Activated CD4-positive, alpha-beta T cell treated with anti-CD3 and anti-CD28 coated beads for 1 hour (primary cell): ENCODE measurements at regions not wholly inside any gene's neighbourhood (a gene's known extent, or its start where the extent isn't known, plus 50 kb on each side); places are given as distances from the start of the nearest gene placed in this dataset.

Experiments
- DNase-seq: peaks from one replicate; pipeline ENCODE4 v3.0.0-alpha.2; 2020

- DNase-seq: no peak
Observed at GRCh38 chr6:20313960-20314530, 87.6 kb upstream of the E2F3 start.

DNA sequence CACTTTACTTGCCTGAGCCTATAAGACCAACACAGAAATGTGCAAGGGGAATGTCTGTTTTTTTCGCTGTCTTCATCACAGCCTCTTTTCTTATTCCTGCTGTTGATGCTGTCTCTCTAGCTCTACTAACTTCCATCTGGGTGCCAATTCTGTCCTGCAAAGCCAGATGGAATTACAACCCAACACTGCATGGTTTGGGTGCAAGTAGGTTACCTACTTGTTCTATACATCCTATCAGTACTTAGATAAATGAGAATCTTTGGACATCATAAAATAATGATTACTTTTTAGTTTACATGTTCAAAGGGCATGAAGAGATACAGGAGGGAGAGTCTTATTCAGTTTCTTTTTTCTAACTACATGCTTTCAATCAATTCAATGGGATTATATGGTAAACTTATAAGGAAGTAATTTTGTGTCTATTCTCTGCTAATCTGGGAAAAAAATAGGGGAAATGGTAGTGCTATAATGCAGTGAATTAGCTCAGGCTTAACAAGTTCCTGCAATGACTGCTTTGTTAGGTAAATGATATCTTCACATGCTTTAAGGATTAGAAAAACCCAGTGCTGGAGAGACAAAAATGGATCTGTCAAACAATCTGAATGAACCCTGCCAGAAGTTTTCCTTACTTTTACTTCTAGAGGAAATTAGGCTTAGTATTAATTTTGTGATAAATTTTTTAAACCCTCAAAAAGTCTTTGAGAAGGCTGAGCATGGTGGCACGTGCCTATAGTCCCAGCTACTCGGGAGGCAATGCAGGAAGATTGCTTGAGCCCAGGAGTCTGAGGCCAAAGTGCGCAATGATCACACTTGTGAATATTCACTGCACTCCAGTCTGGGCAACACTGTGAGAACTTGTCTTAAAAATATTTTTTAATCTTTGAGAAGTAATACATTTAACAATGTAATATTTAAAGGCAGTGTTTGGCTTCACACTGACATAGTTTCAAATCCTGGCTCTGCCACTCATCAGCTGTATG is 86.5 kb upstream of the E2F3 start:
- no peak for DNase-seq

GRCh38 chr6:20317430-20317829 is 84.2 kb upstream of the E2F3 start:
- DNase-seq: no peak

- DNase-seq: no peak
Observed at GRCh38 chr6:20318851-20319387, 82.8 kb upstream of the E2F3 start.

- DNase-seq: peak; percentile 57
Observed at GRCh38 chr6:20319520-20320357, 81.9 kb upstream of the E2F3 start.

DNA sequence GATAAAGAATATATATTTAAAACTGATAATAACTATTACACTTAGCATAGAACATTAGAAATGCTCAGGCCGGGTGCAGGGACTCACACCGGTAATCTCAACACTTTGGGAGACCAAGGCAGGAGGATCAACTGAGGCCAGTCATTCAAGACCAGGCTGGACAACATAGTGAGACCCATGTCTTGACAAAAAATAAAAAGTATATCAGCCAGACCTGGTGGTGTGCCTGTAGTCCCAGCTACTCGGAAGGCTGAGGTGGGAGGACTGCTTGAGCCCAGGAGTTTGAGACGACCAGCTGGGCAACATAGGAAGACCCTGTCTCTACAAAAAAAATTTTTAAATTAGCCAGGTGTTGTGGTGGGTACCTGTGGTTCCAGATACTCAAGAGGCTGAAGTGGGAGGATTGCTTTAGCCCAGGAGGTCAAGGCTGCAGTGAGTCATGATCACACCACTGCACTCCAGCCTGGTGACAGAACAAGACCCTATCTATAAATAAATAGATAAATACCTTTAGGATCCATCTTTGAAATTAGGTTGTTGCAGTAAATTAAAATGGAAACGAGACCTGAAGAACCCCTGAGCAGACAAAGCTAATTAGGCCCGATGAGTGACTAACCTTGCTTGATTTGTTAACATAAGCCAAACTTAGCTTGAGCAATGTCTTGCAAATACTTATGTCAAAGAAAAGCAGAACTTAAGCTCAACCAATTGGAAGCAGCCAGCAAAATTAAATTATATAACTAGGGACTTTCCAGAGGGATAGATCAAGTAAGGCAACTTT is 75.8 kb upstream of the E2F3 start:
- DNase-seq: no peak

GRCh38 chr6:20326422-20326728 is 75.3 kb upstream of the E2F3 start:
- no peak for DNase-seq

GRCh38 chr6:20327141-20327540 is 74.5 kb upstream of the E2F3 start:
- DNase-seq: no peak

GRCh38 chr6:20328266-20328923 is 73.3 kb upstream of the E2F3 start:
- DNase-seq: no peak

- no peak for DNase-seq
Observed at GRCh38 chr6:20328924-20329300, 72.8 kb upstream of the E2F3 start.

DNA sequence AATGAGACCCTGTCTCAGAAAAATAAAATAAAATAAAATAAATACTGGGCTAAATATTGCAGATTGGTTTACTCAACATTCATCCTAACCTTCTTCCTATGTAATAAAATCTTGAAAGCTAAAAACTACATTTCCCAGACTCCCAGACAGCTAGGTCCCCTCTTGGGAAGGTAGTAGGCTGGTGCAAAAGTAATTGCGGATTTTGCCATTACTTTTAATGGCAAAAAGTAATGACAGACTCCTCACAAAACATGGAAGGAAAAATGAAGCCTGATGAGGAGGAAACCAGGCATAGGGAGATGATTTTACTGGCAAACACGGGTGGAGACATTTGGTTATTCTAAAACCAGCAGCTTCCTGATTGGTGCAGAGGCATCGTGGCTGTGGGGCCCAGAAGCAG is 70.6 kb upstream of the E2F3 start:
- no peak for DNase-seq

DNA sequence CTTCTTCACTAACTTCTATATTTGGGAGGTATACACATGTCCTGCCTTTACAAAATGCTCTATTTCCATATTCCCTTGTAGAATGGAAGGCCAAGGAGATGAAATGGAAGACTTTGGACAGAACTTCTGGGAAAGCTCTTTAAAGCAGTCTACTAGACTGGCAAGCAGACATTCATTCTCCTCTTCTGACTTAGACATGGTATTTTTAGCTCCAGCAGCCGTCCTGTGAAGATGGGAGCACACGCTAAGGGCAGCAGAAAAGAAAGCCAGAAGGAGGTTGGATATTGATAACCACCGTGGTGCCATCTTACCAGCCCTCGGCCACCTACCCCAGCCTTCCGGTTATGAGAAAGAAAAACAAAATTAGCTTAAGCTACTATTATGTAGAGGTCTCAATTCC is 70.1 kb upstream of the E2F3 start:
- no peak for DNase-seq

GRCh38 chr6:20332441-20333006 is 69.2 kb upstream of the E2F3 start:
- no peak for DNase-seq

- no peak for DNase-seq
Observed at GRCh38 chr6:20333721-20334269, 67.9 kb upstream of the E2F3 start.

DNA sequence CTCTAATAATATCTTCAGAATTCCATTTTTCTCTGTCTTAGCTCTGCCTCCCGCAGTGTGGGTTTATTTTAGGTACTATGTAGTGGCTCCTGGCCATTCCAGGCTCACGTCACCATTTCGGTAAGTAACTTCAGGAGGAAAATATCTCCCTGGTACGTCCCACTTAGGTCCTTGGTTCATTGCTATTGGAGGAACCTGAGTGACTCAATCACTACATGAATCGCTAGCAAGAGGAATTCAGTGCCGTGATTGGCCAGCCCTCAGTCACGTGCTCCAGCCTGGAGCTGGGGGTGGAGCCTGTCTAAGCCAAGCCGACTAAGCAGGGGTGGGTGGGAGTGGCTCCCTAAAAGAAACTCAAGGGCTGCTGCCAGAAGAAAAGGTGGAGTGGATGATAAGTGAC is 67.3 kb upstream of the E2F3 start:
- DNase-seq: no peak

GRCh38 chr6:20334962-20335361 is 66.7 kb upstream of the E2F3 start:
- no peak for DNase-seq

DNA sequence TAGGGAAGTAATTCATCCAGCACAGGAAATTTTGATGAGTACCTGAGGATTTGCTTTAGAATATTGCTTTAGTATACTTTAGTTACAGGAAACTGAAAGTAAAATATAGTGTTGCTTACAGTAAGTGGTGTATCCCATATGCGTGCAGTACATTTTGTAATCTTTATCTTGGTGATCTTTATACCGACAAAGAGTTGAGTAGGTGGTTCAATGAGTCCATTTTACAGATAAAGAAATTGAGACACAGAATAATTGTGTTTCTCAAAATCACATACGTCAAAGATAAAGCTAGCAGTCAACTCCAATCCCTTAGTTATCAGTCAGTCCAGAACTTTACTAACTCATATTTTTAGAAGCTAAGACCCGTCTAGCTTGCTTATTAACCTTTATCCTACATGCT is 65.8 kb upstream of the E2F3 start:
- no peak for DNase-seq

- no peak for DNase-seq
Observed at GRCh38 chr6:20338156-20338555, 63.5 kb upstream of the E2F3 start.

GRCh38 chr6:20340068-20340848 is 61.4 kb upstream of the E2F3 start:
- DNase-seq: no peak

- no peak for DNase-seq
Observed at GRCh38 chr6:20341096-20341495, 60.6 kb upstream of the E2F3 start.

DNA sequence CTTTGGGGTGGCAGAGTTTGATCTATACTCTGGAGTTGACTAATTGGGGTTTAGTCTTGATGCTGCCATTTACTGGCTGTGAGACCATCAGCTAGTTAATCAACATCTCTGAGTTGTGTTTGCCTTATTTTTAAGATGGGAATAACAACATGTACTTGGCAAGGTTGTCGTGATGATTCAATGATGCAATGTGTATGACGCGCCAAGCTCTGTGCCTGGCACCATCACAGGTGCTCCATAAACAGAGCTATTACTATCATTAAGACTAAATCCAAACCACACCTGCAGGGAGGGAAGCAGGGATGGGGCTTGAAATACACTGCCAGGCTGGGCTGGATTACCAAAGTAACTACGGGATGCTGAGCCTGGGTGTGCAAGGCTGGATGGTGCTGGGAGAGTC is 60.1 kb upstream of the E2F3 start:
- no peak for DNase-seq
